Tibial nerve (tissue), 4 donors: ENCODE measurements at regions not wholly inside any gene's neighbourhood (a gene's known extent, or its start where the extent isn't known, plus 50 kb on each side); places are given as distances from the start of the nearest gene placed in this dataset.
"Not testable (repeated sequence)": the region's sequence is repeated elsewhere in the genome, so short reads cannot be mapped to it uniquely, and the experiment has no call there.

Source experiments
- DNase-seq, 2 donors: peaks; one replicate each; pipeline ENCODE4 v3.0.0-alpha.2; 2019; ENCODE audit warnings: low spot score in 2 of 2
- H3K27ac ChIP-seq, 4 donors: fragments of 200-600 bp; sonication (generic) in 3 of 4; one replicate each; pipeline ENCODE4 v1.5.1; 2017 to 2019; ENCODE audit warnings: mild to moderate bottlenecking in 1 of 4
- H3K27me3 ChIP-seq, 2 donors: fragments of 200-600 bp; sonication (generic) in 1 of 2; one replicate each; pipeline versions ENCODE4 v1.5.1 to v1.6.0; 2017 to 2019
- H3K36me3 ChIP-seq, 3 donors: fragments of 200-600 bp; sonication (generic); one replicate each; pipeline ENCODE4 v1.5.1; 2018 to 2019
- H3K4me1 ChIP-seq, 4 donors: fragments of 200-600 bp; sonication (generic) in 3 of 4; one replicate each; pipeline ENCODE4 v1.5.1; 2017 to 2019
- H3K4me3 ChIP-seq, 4 donors: fragments of 200-600 bp; sonication (generic) in 3 of 4; one replicate each; pipeline ENCODE4 v1.5.1; 2017 to 2019; ENCODE audit warnings: mild to moderate bottlenecking in 1 of 4, moderate library complexity in 1 of 4
- H3K9me3 ChIP-seq, 4 donors: fragments of 200-600 bp; sonication (generic) in 3 of 4; one replicate each; pipeline ENCODE4 v1.5.1; 2017 to 2019
- EP300 ChIP-seq, 2 donors: sonication (generic); formaldehyde crosslinking; IDR thresholded peaks; one replicate each; pipeline ENCODE4 v1.6.1; 2017; ENCODE audit warnings: antibody characterized with exemption in 2 of 2, mild to moderate bottlenecking in 1 of 2
- POLR2A ChIP-seq, 2 donors: fragments of 450-650 bp; IDR thresholded peaks; one replicate each; pipeline ENCODE4 v1.6.1; 2017; ENCODE audit warnings: antibody characterized with exemption in 2 of 2, mild to moderate bottlenecking in 2 of 2, moderate library complexity in 2 of 2
- WGBS, 2 donors: methylation state at CpG; one replicate each; pipeline ENCODE4 v1.1.5; 2018; 5-methylcytosine and 5-hydroxymethylcytosine counted together
- TF ChIP-seq, protein P1 (sequence below), 5 experiments: fragments of 200-600 bp in 3 of 5; fragments of 450-650 bp in 2 of 5; sonication (generic) in 3 of 5; IDR thresholded peaks; one replicate each; pipeline ENCODE4 v1.5.1; 2016 to 2019; ENCODE audit warnings: antibody characterized with exemption in 5 of 5, mild to moderate bottlenecking in 3 of 5, moderate library complexity in 2 of 5

DNA sequence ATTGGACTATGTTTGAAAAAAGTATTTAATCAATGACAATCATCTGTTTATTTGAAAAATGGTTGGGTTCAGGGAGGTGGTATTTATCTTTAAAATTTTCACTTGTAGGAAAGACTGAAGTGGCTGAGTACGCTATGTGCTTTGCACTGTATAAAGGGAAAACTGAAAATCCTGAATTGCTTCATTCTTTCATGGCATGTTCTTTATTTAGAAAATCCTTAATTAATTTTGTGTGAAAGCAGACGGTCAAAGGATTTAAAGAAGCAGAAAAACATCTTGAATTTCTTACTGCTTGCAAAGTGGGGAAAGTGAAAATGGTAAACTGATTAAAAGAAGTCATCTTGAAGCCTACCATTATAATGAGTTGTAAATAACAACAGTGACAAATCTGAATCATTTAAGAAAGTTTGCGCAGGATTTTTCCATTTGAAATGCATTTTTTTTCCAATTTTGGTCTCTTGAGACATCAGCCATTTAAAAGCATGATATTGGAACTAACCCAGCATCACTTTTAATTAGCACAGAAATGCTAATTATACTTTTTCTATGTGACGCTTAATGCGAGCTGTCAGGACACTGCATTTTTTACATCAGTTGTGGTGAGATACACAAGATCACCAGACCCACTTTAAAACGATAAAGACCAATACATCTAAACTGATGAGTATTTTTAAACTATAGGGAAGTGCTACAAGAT lies 169.0 kb downstream of the NEDD1 start:
- TF ChIP-seq POLR2A (IDR thresholded peaks at IDR 0.05) (no peak), EP300 (IDR thresholded peaks at IDR 0.05) (no peak)
- TF ChIP-seq, protein P1, sequence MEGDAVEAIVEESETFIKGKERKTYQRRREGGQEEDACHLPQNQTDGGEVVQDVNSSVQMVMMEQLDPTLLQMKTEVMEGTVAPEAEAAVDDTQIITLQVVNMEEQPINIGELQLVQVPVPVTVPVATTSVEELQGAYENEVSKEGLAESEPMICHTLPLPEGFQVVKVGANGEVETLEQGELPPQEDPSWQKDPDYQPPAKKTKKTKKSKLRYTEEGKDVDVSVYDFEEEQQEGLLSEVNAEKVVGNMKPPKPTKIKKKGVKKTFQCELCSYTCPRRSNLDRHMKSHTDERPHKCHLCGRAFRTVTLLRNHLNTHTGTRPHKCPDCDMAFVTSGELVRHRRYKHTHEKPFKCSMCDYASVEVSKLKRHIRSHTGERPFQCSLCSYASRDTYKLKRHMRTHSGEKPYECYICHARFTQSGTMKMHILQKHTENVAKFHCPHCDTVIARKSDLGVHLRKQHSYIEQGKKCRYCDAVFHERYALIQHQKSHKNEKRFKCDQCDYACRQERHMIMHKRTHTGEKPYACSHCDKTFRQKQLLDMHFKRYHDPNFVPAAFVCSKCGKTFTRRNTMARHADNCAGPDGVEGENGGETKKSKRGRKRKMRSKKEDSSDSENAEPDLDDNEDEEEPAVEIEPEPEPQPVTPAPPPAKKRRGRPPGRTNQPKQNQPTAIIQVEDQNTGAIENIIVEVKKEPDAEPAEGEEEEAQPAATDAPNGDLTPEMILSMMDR (IDR thresholded peaks at IDR 0.05) = no peak
- 68% methylated on average over 6 of the region's 6 CpGs for WGBS, 2 donors
- peaks cover 0 to 11% (median 0%) of the 10 kb centered on the region in 4 donors for H3K4me1 ChIP-seq
- no peaks in the 10 kb centered on the region for H3K9me3 ChIP-seq
- H3K36me3 ChIP-seq = no peaks in the 10 kb centered on the region
- no peak overlapping the region for H3K27ac ChIP-seq
- H3K4me3 ChIP-seq = peak overlapping the region in 1 of 4 donors; percentile 8
- no peak for DNase-seq
- no peaks in the 10 kb centered on the region for H3K27me3 ChIP-seq

DNA sequence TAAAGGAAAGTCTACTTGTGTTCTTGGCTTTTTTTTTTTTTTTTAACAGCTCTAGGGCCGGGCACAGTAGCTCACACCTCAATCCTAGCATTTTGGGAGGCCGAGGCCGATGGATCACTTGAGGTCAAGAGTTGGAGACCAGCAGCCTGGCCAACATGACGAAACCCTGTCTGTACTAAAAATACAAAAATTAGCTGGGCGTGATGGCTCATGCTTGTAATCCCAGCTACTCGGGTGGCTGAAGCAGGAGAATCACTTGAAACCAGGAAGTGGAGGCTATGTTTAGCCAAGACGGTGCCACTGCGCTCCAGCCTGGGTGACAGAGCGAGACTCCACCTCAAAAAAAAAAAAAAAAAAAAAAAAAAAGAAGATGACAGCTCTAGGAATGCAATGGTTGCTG lies 169.9 kb downstream of the NEDD1 start:
- peaks cover 0 to 11% (median 0%) of the 10 kb centered on the region in 4 donors for H3K4me1 ChIP-seq
- H3K27me3 ChIP-seq, H3K4me3 ChIP-seq, H3K27ac ChIP-seq, DNase-seq, H3K36me3 ChIP-seq, H3K9me3 ChIP-seq: not testable (repeated sequence)
- WGBS, 2 donors = 81 to 90% methylated on average over 9 of the region's 9 CpGs

DNA sequence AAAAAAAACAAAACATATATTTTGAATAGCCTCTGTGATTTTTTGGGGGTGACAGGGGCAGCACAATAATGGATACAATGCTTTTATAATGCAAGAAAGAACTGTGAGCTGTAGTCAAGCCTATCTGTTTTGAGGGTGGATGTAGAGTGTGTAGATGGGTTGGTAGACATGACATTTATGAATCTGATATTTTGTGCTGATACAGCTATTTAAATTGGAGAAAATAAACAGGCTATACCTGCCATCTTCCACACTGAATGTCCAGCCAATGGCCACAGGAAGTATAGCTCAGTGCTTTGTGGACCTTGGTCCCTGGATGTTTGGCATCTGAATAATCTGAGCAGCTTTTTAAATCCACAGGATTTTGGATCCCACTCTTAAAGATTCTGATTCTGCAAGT lies 175.0 kb downstream of the NEDD1 start:
- TF ChIP-seq POLR2A (IDR thresholded peaks at IDR 0.05) (no peak), EP300 (IDR thresholded peaks at IDR 0.05) (no peak)
- TF ChIP-seq, protein P1 (IDR thresholded peaks at IDR 0.05) = no peak
- no peak overlapping the region for H3K4me3 ChIP-seq
- H3K9me3 ChIP-seq = no peaks in the 10 kb centered on the region
- DNase-seq = no peak
- no peaks in the 10 kb centered on the region for H3K36me3 ChIP-seq
- no peak overlapping the region for H3K27ac ChIP-seq
- no peaks in the 10 kb centered on the region for H3K27me3 ChIP-seq
- H3K4me1 ChIP-seq = no peaks in the 10 kb centered on the region

DNA sequence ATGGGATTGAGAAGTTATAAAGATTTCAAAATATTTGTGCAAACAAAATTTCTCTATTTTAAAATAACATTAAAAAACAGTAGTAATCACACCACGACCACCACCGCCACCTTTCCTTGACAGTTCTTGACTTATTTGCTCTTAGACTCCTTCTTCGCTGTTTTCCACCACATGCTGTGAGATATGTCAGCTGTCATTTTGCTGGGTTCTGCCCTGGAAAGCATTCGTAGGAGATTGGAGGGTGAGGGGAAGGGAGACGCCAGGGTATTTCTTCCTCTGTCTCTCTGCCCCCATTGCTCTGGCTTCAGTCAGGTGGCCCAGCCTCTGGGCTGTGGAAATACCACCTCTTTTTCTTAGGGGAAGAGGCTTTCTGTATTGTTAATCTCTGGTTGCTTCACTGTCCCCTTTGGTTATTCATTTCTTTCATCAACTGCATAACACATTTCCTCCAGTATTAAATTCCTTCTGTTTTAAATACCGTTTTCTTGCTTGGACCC lies 186.2 kb downstream of the NEDD1 start:
- no peaks in the 10 kb centered on the region for H3K4me1 ChIP-seq
- H3K36me3 ChIP-seq = no peaks in the 10 kb centered on the region
- H3K27me3 ChIP-seq = no peaks in the 10 kb centered on the region
- 66 to 67% methylated on average over 6 of the region's 6 CpGs for WGBS, 2 donors
- no peaks in the 10 kb centered on the region for H3K9me3 ChIP-seq
- no peak overlapping the region for H3K4me3 ChIP-seq
- no peak overlapping the region for H3K27ac ChIP-seq
- no peak for TF ChIP-seq EP300 (IDR thresholded peaks at IDR 0.05)
- TF ChIP-seq POLR2A (IDR thresholded peaks at IDR 0.05) = no peak
- TF ChIP-seq, protein P1 (IDR thresholded peaks at IDR 0.05) = no peak
- DNase-seq = no peak

DNA sequence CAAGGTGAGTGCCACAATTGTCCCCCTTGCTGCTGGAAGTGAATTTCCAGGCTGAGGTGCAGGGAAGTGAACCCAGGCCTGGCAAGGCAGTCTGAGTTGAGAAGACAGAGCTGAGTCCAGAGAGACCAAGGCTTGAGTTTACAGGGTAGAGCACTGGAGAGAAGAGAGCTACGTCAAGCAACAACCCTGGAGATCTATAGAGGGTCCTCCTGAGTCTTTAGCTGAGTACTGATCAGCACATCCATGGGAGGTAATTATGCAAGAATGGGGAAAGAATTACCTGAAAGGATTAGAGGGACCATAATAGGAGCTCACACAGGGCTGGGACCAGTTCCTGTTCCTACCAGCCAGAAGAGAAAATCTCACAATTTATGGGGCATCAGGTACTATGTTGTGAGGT lies 190.7 kb downstream of the NEDD1 start:
- no peak for DNase-seq
- Histone ChIP-seq H3K36me3 (no peaks in the 10 kb centered on the region), H3K27me3 (no peaks in the 10 kb centered on the region), H3K4me3 (no peak overlapping the region), H3K27ac (no peak overlapping the region), H3K4me1 (no peaks in the 10 kb centered on the region), H3K9me3 (peaks cover 0 to 9% (median 0%) of the 10 kb centered on the region in 4 donors)
- WGBS, 2 donors = 75 to 80% methylated on average over 1 of the region's 1 CpG
- TF ChIP-seq, protein P1 (IDR thresholded peaks at IDR 0.05) = no peak
- TF ChIP-seq POLR2A (IDR thresholded peaks at IDR 0.05) (no peak), EP300 (IDR thresholded peaks at IDR 0.05) (no peak)
